ENCODE measurements at regions not wholly inside any gene's neighbourhood (a gene's known extent, or its start where the extent isn't known, plus 50 kb on each side); places are given as distances from the start of the nearest gene placed in this dataset.

DNA sequence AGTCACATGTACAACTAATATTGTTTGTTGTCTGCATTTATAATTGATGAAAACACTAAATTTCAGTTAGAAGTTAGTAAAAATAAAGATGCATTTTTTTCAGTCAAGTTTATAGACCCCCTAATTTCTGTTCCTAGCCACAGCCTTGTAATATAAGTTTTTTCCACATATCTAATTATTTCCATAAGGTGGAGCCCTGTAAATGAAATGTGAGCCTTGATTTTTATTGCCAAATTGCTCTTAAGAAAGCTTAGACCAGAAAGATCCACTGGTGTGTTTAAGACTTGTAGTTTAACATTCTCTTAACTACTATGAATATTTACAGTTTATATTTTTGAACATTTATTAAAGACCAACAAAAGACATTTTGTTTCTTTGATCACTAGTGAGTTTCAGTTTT is 322.1 kb upstream of the RGS6 start:
- no peak overlapping the region for H3K27ac ChIP-seq (ENCODE audit: low read depth, low read length)
- H3K36me3 ChIP-seq (ENCODE audit: insufficient read depth, low read length): no peaks in the 10 kb centered on the region
- H3K4me3 ChIP-seq (ENCODE audit: low read depth, low read length): no peak overlapping the region
- peaks cover 21% of the 10 kb centered on the region for H3K79me2 ChIP-seq (ENCODE audit: control insufficient read depth, insufficient read depth, low read length, unreplicated experiment)
- H2AFZ ChIP-seq (ENCODE audit: low read length, unreplicated experiment): no peak overlapping the region
- no peaks in the 10 kb centered on the region for H3K27me3 ChIP-seq (ENCODE audit: insufficient read depth, low read length)
- peaks cover 5% of the 10 kb centered on the region for H3K4me1 ChIP-seq (ENCODE audit: control insufficient read depth, insufficient read depth, low read length, unreplicated experiment)

DNA sequence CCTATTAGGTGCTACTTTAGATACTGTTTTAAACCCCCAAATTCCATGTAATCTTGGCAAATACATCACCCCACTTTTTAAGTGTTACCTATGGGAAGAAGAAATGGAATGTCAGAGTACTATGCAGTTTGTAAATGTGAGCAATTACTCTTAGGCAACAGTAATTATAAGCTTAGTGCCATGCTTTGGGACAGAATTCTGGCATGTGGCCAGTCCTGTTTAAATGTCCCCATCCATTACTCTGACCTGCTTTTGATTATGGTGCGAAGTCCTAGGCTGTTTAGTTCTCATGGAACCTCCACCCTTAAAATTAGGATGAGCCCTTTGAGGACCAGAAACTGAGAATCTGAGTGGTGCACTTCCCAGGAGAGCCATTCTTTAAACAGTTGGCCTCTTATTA is 321.4 kb upstream of the RGS6 start:
- Histone ChIP-seq H2AFZ (ENCODE audit: low read length, unreplicated experiment) (no peak overlapping the region), H3K36me3 (ENCODE audit: insufficient read depth, low read length) (no peaks in the 10 kb centered on the region), H3K79me2 (ENCODE audit: control insufficient read depth, insufficient read depth, low read length, unreplicated experiment) (peaks cover 15% of the 10 kb centered on the region), H3K27ac (ENCODE audit: low read depth, low read length) (no peak overlapping the region), H3K4me1 (ENCODE audit: control insufficient read depth, insufficient read depth, low read length, unreplicated experiment) (peaks cover 5% of the 10 kb centered on the region), H3K27me3 (ENCODE audit: insufficient read depth, low read length) (no peaks in the 10 kb centered on the region), H3K4me3 (ENCODE audit: low read depth, low read length) (no peak overlapping the region)

DNA sequence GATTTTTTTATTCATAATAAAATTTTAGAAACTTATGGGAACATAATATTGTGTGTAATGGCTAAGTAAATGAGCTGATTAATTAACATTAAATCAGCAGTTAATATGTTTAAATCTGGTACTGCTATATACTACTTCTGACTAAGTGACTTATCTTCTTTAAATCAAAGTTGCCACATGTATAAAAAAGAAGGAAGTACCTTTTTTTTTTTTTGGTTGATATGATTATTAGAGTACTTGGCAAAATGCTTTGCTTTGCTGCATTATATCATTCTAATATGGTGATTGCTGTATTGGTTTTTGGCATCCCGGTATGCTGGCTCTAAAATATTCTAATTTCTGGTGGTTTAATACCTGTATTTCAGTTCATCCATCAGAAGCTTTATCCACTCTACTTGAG is 319.1 kb upstream of the RGS6 start:
- Histone ChIP-seq H3K36me3 (ENCODE audit: insufficient read depth, low read length) (no peaks in the 10 kb centered on the region), H3K79me2 (ENCODE audit: control insufficient read depth, insufficient read depth, low read length, unreplicated experiment) (peaks cover 14% of the 10 kb centered on the region), H3K4me1 (ENCODE audit: control insufficient read depth, insufficient read depth, low read length, unreplicated experiment) (peaks cover 5% of the 10 kb centered on the region), H3K27ac (ENCODE audit: low read depth, low read length) (no peak overlapping the region), H3K27me3 (ENCODE audit: insufficient read depth, low read length) (no peaks in the 10 kb centered on the region), H2AFZ (ENCODE audit: low read length, unreplicated experiment) (no peak overlapping the region), H3K4me3 (ENCODE audit: low read depth, low read length) (no peak overlapping the region)

DNA sequence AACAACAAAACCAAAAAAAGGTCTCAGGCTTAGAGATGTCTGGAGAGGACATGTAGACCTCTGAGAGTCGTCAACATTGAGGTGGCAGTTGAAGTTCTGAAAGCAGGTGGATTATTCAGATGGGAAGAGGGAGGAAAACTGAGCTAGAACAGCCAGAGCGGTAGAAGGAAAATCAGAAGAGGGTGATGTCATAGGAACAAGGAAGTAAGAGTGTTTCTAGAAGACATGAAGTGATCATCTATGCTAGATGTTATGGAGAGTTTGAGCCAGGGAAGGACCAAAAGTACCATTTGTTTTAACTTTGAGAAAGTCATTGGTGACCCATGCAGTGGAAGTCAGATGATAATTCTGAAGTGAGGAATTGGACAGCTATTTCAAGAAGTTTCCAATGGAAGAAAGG is 316.2 kb upstream of the RGS6 start:
- Histone ChIP-seq H3K79me2 (ENCODE audit: control insufficient read depth, insufficient read depth, low read length, unreplicated experiment) (peaks cover 8% of the 10 kb centered on the region), H3K36me3 (ENCODE audit: insufficient read depth, low read length) (peaks cover 5% of the 10 kb centered on the region; the same call in 1 of the 2 replicates), H3K4me1 (ENCODE audit: control insufficient read depth, insufficient read depth, low read length, unreplicated experiment) (peaks cover 13% of the 10 kb centered on the region), H3K27ac (ENCODE audit: low read depth, low read length) (no peak overlapping the region), H2AFZ (ENCODE audit: low read length, unreplicated experiment) (no peak overlapping the region), H3K4me3 (ENCODE audit: low read depth, low read length) (no peak overlapping the region), H3K27me3 (ENCODE audit: insufficient read depth, low read length) (no peaks in the 10 kb centered on the region)

DNA sequence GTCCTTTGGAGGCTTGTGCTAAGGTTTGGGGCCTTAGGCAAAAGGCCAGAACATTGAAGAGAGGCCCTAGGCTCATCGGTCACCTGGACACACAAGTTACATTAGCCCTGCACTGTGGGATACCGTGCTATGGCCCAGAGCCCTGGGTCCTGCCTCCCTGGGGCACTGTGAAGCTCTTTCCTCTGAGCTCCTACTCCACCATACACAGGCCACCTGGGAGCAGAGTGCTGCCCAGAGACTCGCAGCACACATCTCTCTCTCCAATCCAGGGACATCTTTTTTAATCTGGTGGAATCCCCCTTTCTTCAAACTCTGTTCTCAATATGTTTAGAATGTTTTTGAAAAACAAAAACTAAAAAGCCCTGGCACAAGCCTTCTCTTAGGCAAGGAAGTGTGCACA is 314.2 kb upstream of the RGS6 start:
- Histone ChIP-seq H3K4me3 (ENCODE audit: low read depth, low read length) (no peak overlapping the region), H3K27me3 (ENCODE audit: insufficient read depth, low read length) (no peaks in the 10 kb centered on the region), H2AFZ (ENCODE audit: low read length, unreplicated experiment) (no peak overlapping the region), H3K4me1 (ENCODE audit: control insufficient read depth, insufficient read depth, low read length, unreplicated experiment) (peaks cover 32% of the 10 kb centered on the region), H3K79me2 (ENCODE audit: control insufficient read depth, insufficient read depth, low read length, unreplicated experiment) (peaks cover 4% of the 10 kb centered on the region), H3K36me3 (ENCODE audit: insufficient read depth, low read length) (peaks cover 5% of the 10 kb centered on the region; the same call in 1 of the 2 replicates), H3K27ac (ENCODE audit: low read depth, low read length) (no peak overlapping the region)

DNA sequence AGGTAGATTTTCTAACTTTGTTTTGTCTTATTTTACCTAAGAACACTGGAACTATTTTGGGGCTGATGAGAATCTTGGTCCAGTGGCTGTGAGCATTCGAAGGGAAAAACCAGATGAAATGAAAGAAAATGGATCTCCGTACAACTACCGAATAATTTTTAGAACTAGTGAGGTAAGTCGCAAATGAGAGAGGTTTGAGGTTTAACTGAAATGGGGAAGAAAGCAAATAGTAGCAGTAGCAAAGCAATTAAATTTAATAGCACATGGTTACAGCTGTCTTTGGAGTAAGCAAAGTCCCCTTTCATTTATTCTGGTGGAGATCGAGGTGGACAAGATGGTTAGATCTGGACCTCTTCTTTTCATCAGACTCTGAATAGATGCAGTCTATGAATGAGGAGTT is 313.5 kb upstream of the RGS6 start:
- no peak overlapping the region for H2AFZ ChIP-seq (ENCODE audit: low read length, unreplicated experiment)
- H3K27ac ChIP-seq (ENCODE audit: low read depth, low read length): no peak overlapping the region
- peaks cover 5% of the 10 kb centered on the region; the same call in 1 of the 2 replicates for H3K36me3 ChIP-seq (ENCODE audit: insufficient read depth, low read length)
- H3K4me1 ChIP-seq (ENCODE audit: control insufficient read depth, insufficient read depth, low read length, unreplicated experiment): peaks cover 35% of the 10 kb centered on the region
- peaks cover 4% of the 10 kb centered on the region for H3K79me2 ChIP-seq (ENCODE audit: control insufficient read depth, insufficient read depth, low read length, unreplicated experiment)
- H3K27me3 ChIP-seq (ENCODE audit: insufficient read depth, low read length): no peaks in the 10 kb centered on the region
- no peak overlapping the region for H3K4me3 ChIP-seq (ENCODE audit: low read depth, low read length)

DNA sequence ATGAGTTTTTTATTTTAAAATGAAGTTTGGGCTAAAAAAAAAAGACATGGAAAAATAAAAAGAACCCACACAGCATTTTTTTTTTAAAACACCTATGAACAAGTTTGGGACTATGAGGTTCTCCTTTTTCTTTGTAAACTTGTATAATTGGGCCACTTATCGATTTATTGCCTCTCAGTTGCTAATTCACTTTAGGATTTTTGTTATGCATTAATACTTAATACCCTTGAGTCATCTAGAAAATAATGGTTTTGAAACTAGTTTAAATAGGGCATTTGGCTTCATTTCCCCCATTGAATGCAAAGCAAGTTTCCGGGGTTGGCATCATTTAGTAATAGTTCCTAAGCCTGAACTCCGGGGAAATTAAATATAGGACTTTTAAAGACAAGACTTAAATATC is 312.8 kb upstream of the RGS6 start:
- Histone ChIP-seq H3K27me3 (ENCODE audit: insufficient read depth, low read length) (no peaks in the 10 kb centered on the region), H3K79me2 (ENCODE audit: control insufficient read depth, insufficient read depth, low read length, unreplicated experiment) (peaks cover 4% of the 10 kb centered on the region), H3K4me1 (ENCODE audit: control insufficient read depth, insufficient read depth, low read length, unreplicated experiment) (peaks cover 35% of the 10 kb centered on the region), H3K27ac (ENCODE audit: low read depth, low read length) (no peak overlapping the region; the same call in 1 of the 2 replicates), H3K4me3 (ENCODE audit: low read depth, low read length) (no peak overlapping the region), H2AFZ (ENCODE audit: low read length, unreplicated experiment) (no peak overlapping the region), H3K36me3 (ENCODE audit: insufficient read depth, low read length) (peaks cover 5% of the 10 kb centered on the region; the same call in 1 of the 2 replicates)

DNA sequence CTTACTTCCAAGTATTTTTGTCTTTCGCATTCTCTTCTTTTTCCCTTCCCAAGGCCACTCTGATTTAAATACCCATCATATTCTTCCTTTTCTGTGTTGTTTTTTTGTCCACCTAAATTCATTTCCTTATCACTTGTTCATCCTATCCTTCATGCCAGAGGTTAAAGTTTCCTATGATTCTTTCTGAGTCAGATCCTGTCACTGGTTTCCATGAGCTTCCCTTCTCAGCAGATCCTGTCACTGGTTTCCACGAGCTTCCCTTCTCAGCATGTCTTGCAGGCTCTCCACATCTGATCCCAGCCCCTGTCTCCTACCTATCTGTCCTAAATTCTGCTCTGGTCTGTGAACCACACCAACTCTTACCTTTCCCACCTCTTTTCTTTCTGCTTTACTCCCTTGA is 311.8 kb upstream of the RGS6 start:
- Histone ChIP-seq H2AFZ (ENCODE audit: low read length, unreplicated experiment) (no peak overlapping the region), H3K36me3 (ENCODE audit: insufficient read depth, low read length) (peaks cover 5% of the 10 kb centered on the region; the same call in 1 of the 2 replicates), H3K4me1 (ENCODE audit: control insufficient read depth, insufficient read depth, low read length, unreplicated experiment) (peaks cover 35% of the 10 kb centered on the region), H3K4me3 (ENCODE audit: low read depth, low read length) (peak overlapping the region; percentile 21; the same call in 1 of the 2 replicates), H3K79me2 (ENCODE audit: control insufficient read depth, insufficient read depth, low read length, unreplicated experiment) (peaks cover 4% of the 10 kb centered on the region), H3K27ac (ENCODE audit: low read depth, low read length) (peak overlapping the region; percentile 68), H3K27me3 (ENCODE audit: insufficient read depth, low read length) (no peaks in the 10 kb centered on the region)

DNA sequence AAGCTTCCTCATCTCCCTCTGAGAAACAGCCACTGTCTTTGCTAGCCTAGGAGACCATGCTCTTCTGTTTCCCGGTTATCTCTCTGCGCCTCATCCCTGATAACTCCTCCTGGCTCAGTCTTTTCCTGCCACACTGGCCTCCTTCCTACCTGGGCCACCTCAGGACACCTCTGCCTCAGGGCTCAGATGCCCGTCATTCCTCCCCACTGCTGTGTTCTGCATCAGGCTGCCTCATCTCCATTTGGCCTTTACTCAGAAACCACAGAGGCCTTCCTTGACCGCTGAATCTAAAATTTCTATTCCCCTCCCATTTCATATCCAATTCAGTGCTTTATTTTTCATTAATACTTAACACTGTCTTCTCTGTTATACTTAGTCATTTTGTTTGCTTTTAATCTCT is 311.0 kb upstream of the RGS6 start:
- Histone ChIP-seq H3K4me3 (ENCODE audit: low read depth, low read length) (no peak overlapping the region), H3K27ac (ENCODE audit: low read depth, low read length) (peak overlapping the region; percentile 68), H3K79me2 (ENCODE audit: control insufficient read depth, insufficient read depth, low read length, unreplicated experiment) (peaks cover 4% of the 10 kb centered on the region), H3K36me3 (ENCODE audit: insufficient read depth, low read length) (peaks cover 5% of the 10 kb centered on the region; the same call in 1 of the 2 replicates), H2AFZ (ENCODE audit: low read length, unreplicated experiment) (no peak overlapping the region), H3K4me1 (ENCODE audit: control insufficient read depth, insufficient read depth, low read length, unreplicated experiment) (peaks cover 37% of the 10 kb centered on the region), H3K27me3 (ENCODE audit: insufficient read depth, low read length) (no peaks in the 10 kb centered on the region)

DNA sequence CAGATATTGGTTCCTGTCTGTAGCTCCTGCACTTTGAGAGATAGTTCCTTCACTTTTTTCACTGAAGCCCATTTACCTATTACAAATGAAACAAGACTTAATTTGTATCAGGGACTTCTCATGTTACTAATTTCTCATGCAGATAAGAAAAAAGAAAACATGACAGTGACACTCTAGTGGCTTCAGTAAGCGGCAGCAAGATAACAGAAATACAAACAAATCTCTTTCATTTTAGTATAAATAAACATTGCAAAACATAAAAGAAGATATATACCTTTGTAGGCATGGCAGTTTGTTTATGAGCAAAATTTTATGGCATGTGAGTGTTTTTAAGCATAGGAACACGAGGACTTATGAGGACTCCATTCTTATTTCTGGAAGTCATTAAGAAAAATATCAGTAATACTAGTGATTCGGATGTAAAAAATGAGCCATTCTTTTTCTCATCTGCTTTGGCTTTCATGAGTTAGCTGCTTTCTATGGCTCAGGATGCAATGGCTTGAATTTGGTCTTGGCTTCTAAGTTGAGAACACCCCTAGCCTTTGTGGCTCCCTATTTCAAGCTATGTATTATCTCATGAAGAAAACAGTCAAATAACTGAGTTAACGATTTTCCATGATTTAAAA is 310.1 kb upstream of the RGS6 start:
- Histone ChIP-seq H2AFZ (ENCODE audit: low read length, unreplicated experiment) (no peak overlapping the region), H3K27me3 (ENCODE audit: insufficient read depth, low read length) (no peaks in the 10 kb centered on the region), H3K36me3 (ENCODE audit: insufficient read depth, low read length) (peaks cover 5% of the 10 kb centered on the region; the same call in 1 of the 2 replicates), H3K79me2 (ENCODE audit: control insufficient read depth, insufficient read depth, low read length, unreplicated experiment) (peaks cover under 1% of the 10 kb centered on the region), H3K27ac (ENCODE audit: low read depth, low read length) (peak overlapping the region; percentile 43), H3K4me3 (ENCODE audit: low read depth, low read length) (peak overlapping the region; percentile 18; the same call in 1 of the 2 replicates), H3K4me1 (ENCODE audit: control insufficient read depth, insufficient read depth, low read length, unreplicated experiment) (peaks cover 39% of the 10 kb centered on the region)

DNA sequence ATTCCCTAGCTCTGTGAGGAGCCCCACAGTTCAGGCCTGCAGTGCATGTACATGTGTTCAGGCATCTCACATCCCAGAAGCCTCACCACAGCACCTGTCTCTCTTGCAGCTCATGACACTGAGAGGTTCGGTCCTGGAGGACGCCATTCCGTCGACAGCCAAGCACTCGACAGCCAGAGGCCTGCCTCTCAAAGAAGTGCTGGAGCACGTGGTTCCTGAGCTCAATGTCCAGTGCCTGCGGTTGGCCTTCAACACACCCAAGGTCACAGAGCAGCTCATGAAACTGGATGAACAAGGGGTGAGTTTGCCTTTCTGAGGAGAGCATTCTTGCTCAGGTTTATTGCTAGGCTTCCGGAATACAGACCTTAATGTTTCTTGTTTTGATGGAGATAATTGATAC is 308.3 kb upstream of the RGS6 start:
- Histone ChIP-seq H3K36me3 (ENCODE audit: insufficient read depth, low read length) (peaks cover 9% of the 10 kb centered on the region), H2AFZ (ENCODE audit: low read length, unreplicated experiment) (no peak overlapping the region), H3K79me2 (ENCODE audit: control insufficient read depth, insufficient read depth, low read length, unreplicated experiment) (no peaks in the 10 kb centered on the region), H3K27ac (ENCODE audit: low read depth, low read length) (no peak overlapping the region), H3K27me3 (ENCODE audit: insufficient read depth, low read length) (no peaks in the 10 kb centered on the region), H3K4me1 (ENCODE audit: control insufficient read depth, insufficient read depth, low read length, unreplicated experiment) (peaks cover 39% of the 10 kb centered on the region), H3K4me3 (ENCODE audit: low read depth, low read length) (no peak overlapping the region)

All from ACC112 (cell line).